ENCODE measurements at regions not wholly inside any gene's neighbourhood (a gene's known extent, or its start where the extent isn't known, plus 50 kb on each side); places are given as distances from the start of the nearest gene placed in this dataset.

- no peak for TF ChIP-seq CTCF (IDR thresholded peaks at IDR 0.05; ENCODE audit: poor library complexity)
- no peak for TF ChIP-seq EZH2 (IDR thresholded peaks at IDR 0.05; ENCODE audit: borderline replicate concordance)
- TF ChIP-seq EZH2phosphoT487 (IDR thresholded peaks at IDR 0.05; ENCODE audit: low read depth, severe bottlenecking, unreplicated experiment): no peak
These were observed 306.6 kb downstream of the SUCLG1 start for GRCh38 chr2:84152462-84152861.
